ENCODE measurements at regions not wholly inside any gene's neighbourhood (a gene's known extent, or its start where the extent isn't known, plus 50 kb on each side); places are given as distances from the start of the nearest gene placed in this dataset.

DNA sequence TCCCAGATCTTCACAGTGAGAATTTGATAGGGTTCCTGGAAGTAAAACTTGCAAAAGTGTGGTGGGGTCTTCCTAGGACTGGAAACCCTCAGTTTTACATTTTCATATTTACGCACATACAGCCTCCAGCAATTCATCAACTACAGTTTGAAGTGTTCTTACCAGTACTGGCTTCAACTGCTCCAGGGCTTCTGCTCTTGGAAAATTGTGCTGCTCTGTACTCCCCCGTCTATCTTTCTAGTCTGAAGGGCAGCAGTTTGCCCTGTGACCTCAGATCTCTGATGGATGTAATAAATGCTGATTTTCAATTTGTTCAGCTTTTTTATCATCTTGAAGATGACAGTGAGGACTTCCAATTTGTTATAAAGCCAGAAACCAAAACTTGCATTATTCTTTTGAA is 458.9 kb upstream of the FSTL5 start:
- H3K4me3 ChIP-seq (replicated peaks; ENCODE audit: insufficient read depth, low read length): no peak overlapping the region
- TF ChIP-seq POLR2AphosphoS5 (IDR thresholded peaks at IDR 0.05; ENCODE audit: low read depth) (no peak), REST (IDR thresholded peaks at IDR 0.05; ENCODE audit: insufficient replicate concordance, low read depth) (no peak), SPI1 (IDR thresholded peaks at IDR 0.05; ENCODE audit: borderline replicate concordance, low read depth) (no peak), GABPA (IDR thresholded peaks at IDR 0.05; ENCODE audit: low read depth) (no peak)
- TF ChIP-seq, protein P1, sequence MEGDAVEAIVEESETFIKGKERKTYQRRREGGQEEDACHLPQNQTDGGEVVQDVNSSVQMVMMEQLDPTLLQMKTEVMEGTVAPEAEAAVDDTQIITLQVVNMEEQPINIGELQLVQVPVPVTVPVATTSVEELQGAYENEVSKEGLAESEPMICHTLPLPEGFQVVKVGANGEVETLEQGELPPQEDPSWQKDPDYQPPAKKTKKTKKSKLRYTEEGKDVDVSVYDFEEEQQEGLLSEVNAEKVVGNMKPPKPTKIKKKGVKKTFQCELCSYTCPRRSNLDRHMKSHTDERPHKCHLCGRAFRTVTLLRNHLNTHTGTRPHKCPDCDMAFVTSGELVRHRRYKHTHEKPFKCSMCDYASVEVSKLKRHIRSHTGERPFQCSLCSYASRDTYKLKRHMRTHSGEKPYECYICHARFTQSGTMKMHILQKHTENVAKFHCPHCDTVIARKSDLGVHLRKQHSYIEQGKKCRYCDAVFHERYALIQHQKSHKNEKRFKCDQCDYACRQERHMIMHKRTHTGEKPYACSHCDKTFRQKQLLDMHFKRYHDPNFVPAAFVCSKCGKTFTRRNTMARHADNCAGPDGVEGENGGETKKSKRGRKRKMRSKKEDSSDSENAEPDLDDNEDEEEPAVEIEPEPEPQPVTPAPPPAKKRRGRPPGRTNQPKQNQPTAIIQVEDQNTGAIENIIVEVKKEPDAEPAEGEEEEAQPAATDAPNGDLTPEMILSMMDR (IDR thresholded peaks at IDR 0.05; ENCODE audit: insufficient read depth, low read length): no peak
- H3K27me3 ChIP-seq (ENCODE audit: insufficient read depth, poor library complexity, severe bottlenecking): no peaks in the 10 kb centered on the region
- no peak overlapping the region for H3K27ac ChIP-seq (replicated peaks)
- DNase-seq (ENCODE audit: low read depth in 1 of 2, low spot score in 1 of 2): no peak

- H3K27me3 ChIP-seq (ENCODE audit: insufficient read depth, poor library complexity, severe bottlenecking): no peaks in the 10 kb centered on the region
- DNase-seq (ENCODE audit: low read depth in 1 of 2, low spot score in 1 of 2): no peak
- no peak for TF ChIP-seq GABPA (IDR thresholded peaks at IDR 0.05; ENCODE audit: low read depth)
- TF ChIP-seq POLR2AphosphoS5 (IDR thresholded peaks at IDR 0.05; ENCODE audit: low read depth): no peak
- TF ChIP-seq SPI1 (IDR thresholded peaks at IDR 0.05; ENCODE audit: borderline replicate concordance, low read depth): no peak
- TF ChIP-seq, protein P1 (IDR thresholded peaks at IDR 0.05; ENCODE audit: insufficient read depth, low read length): no peak
- TF ChIP-seq REST (IDR thresholded peaks at IDR 0.05; ENCODE audit: insufficient replicate concordance, low read depth): no peak
- no peak overlapping the region for H3K4me3 ChIP-seq (replicated peaks; ENCODE audit: insufficient read depth, low read length)
- no peak overlapping the region for H3K27ac ChIP-seq (replicated peaks)
Observed at GRCh38 chr4:162610116-162610515, 446.3 kb upstream of the FSTL5 start.

GRCh38 chr4:162586266-162586665 is 422.5 kb upstream of the FSTL5 start:
- Histone ChIP-seq H3K27ac (replicated peaks) (no peak overlapping the region), H3K4me3 (replicated peaks; ENCODE audit: insufficient read depth, low read length) (no peak overlapping the region), H3K27me3 (ENCODE audit: insufficient read depth, poor library complexity, severe bottlenecking) (no peaks in the 10 kb centered on the region)
- DNase-seq (ENCODE audit: low read depth in 1 of 2, low spot score in 1 of 2): no peak
- TF ChIP-seq POLR2AphosphoS5 (IDR thresholded peaks at IDR 0.05; ENCODE audit: low read depth): no peak
- TF ChIP-seq GABPA (IDR thresholded peaks at IDR 0.05; ENCODE audit: low read depth): no peak
- no peak for TF ChIP-seq SPI1 (IDR thresholded peaks at IDR 0.05; ENCODE audit: borderline replicate concordance, low read depth)
- TF ChIP-seq, protein P1 (IDR thresholded peaks at IDR 0.05; ENCODE audit: insufficient read depth, low read length): no peak
- TF ChIP-seq REST (IDR thresholded peaks at IDR 0.05; ENCODE audit: insufficient replicate concordance, low read depth): no peak

Data from HL-60 (cell line).